MV-4-11 (cell line): ENCODE measurements at regions not wholly inside any gene's neighbourhood (a gene's known extent, or its start where the extent isn't known, plus 50 kb on each side); places are given as distances from the start of the nearest gene placed in this dataset.
A peak's percentile ranks its signal among the peaks of the same experiment; 100 is the strongest.
"Not testable (repeated sequence)": the region's sequence is repeated elsewhere in the genome, so short reads cannot be mapped to it uniquely, and the experiment has no call there.

Experiments used
- DNase-seq: peaks from one replicate; lab custom pipeline; 2025; lab: John Stamatoyannopoulos, UW

DNA sequence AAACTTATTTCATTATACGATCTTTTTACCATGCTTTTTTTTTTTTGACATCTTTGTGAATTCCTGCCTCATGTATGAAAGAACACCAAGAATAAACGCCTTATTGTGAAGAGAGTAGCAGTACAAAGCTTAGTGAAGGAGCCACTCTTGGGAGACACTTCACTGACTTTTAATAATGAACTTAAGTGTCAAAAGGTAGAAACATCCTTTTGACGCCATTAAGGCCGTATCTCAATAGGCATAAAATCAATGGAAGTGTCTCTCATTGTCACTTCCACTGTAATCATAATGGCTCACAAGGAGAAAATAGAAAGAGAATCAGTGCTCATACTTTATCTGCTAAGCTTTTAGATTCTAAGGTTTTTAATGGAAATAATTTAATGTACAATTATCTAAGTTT, 657.8 kb downstream of the DIPK2A start:
- DNase-seq = no peak

DNA sequence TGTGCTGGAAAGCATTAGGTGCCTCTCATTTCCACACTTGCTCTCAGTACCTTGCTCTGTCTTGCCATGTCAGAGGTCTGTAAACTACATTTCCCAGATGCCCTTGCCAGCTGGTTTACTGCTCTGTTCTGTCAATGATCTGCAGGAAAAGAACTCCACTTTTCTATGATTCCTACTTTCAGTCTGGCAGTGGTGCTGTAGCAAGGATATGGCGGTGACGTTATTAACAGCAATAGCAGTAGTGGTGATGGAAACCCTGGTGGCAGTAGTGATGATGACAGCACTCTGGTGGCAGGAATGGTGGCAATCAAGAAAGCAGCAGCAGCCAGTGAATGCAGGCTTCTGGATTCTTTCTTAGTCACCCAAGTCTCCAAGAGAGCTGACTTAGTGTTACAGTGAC, 665.2 kb downstream of the DIPK2A start:
- no peak for DNase-seq

DNA sequence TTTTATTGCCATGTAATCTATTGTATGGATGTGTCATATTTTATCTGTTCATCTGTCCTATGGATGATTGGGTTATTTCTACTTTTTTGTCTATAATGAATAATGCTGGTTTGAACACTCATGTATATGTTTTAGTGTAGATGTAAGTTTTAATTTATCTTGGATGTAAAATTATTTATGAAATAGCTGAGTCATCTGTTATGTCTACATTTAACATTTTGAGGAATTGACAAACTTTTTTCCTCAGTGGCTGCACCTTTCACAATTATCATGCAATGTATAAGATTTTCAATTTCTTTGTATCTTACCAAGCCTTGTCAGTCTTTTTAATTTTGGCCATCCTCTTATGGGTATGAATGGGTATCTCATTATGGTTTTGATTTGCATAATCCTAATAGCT, 666.4 kb downstream of the DIPK2A start:
- no peak for DNase-seq

DNA sequence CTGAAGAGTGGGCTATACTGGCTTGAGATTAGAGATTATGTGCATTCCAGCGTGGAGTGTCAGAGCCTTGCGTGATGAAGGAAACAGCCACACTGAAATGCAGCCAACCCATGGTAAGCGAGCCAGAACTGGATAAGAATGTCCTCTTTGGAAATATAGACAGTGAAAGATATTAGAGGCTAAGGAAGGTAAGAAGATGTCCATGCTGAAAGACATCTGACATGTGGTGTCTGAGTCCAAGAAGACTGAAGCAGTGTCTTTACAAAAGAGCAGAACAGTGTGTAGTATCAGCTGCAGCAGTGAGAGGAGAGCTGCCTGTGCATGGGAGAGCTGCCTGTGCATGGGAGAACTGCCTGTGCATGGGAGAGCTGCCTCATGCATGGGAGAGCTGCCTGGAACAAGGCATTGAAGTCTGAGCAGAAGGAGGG, 672.2 kb downstream of the DIPK2A start:
- no peak for DNase-seq

DNA sequence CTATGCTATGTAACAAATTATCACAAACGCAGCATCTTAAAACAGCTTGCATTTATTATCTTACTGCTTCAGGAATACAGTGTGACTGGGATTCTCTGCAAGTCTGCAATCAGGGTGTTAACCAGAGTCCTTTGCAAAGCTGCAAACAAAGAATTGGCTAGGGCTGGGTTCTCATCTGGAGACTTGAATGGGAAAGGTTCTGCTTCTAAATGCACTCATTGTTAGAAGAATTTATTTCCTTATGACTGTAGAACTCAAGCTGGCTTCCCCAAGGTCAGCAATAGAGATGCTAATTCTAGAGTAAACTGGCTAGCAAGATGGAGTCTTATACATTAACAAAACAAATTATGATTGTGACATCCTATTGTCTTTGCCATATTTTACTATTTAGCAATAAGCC, 673.7 kb downstream of the DIPK2A start:
- DNase-seq = no peak

DNA sequence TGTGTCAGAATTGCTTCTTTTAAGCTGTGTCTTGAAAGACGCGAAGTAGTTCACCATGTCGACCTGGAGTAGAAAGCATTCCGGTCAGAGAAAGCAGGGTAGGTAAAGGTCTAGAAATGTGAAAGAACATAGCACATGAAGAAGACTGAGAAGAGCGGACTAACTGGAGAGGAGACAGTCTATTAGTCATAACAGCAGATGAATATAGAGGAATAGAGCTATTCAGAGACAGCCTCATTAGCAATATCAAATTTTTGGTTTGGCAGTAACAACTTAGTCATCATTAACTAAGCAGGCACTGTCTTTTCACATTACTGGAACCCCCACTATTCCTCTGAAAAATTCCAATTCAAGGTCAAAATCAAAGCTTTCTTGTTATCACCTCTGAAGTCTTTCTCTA, 678.8 kb downstream of the DIPK2A start:
- no peak for DNase-seq

DNA sequence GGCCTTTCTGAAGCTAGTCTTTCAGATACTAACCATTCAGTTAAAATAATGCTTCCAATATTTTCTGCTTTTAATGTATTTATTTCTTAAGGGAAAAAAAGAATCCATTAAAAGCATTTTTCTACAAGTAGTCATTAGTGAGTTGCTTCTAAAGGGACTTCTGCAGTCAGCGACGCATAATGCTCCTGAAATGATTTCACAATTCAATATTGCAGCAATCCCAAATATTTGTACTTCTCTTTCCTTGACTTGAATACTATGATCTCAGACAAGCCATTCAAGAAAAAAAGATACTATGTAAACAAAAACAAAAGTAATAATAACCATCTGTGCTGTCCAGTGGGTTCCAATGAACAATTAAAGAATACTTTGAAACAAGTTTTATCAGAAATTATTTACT, 681.0 kb downstream of the DIPK2A start:
- DNase-seq = peak; percentile 56

DNA sequence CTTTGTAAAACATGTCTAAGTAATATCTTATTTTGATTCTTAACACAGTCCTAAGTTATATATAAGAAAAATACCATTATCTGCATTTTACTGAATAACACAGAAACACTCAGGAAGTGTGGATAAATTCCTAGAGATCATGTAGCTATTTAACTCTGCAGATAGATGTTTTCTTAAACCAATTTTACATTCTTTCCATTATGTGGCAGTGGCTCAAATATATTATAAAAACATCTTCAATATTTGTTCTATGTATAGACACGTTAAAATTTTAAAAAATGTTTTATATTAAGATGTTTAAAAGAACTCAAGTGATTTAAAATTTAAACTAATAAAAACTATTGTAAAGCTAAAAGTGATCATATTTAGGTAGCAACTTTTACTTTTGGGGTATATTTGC, 683.8 kb downstream of the DIPK2A start:
- DNase-seq = no peak

DNA sequence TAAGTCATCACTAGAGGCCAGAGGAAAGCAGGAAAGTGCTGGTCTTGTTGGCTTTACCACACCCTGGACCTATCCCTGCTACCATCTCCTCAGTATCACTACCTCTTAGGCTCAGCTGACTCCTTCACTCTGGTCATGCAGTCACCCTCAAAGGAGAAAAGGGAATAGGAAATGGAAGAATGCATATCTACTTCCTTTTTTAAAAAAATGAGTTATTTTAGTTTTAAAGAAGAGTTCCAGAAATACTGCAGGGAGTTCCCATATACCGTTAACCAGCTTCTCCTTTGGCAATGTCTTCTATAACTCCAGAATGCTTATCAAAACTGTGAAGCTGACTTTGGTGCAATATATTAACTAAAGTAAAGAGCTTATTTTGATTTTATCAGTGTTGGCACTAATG, 688.6 kb downstream of the DIPK2A start:
- DNase-seq = peak; percentile 94

DNA sequence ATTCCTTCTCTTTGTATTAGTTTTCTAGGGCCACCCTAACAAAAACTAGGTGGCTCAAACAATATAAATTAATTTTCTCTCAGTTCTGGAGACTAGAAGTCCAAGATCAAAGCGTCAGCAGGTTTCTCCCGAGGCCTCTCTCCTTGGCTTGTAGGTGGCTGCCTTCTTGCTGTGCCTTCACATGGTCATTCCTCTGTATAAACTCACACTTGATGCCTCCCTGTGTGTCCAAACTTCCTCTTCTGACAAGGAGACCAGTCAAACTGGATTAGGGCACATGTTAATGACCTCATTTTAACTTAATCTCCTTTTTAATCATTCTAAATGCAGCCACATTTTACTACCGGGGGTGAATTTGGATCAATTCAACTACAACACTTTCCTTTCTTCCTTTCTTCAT, 691.1 kb downstream of the DIPK2A start:
- DNase-seq = peak; percentile 71

DNA sequence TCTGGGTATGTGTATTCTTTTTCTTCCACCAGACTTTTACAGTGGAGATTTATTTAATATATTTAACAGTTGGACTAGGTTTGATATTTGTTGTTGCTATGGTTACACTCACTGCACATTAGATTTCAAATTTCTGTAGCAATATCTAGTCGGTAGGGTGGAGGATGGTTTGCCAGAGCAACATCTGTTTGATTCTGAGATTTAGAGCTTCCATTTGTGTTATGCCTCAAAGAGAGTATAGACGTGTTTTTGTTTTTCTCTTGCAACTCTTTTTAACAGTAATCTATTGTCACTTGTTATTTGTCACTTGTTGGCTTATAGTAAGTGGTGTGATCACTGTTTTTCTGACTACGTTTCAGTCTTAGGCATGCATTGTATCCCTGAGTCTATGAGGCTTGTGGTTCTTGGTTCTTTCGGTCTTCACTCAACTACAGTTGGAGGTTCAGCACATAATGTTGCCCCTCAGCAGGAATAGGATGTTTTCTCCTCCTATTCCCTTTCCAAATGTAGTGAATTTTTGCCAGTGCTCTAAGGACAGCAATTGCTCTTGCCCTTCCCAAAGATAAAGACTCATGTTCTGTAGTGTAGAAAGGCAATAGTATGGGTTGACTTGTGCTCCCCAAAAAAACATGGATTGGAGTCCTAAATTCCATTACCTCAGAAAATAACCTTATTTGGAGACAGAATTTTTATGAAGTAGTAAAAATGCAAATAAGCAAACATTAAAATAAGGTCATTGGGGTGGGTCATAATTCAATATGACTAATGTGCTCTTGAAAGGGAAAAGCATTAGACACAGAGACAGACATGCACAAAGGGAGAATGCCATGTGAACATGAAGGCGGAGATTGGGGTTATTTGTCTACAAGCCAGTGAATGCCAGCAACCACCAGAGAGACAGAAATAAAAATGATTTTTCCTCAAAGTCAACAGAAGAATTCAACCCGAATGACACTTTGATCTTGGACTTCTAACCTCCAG, 692.1 kb downstream of the DIPK2A start:
- no peak for DNase-seq

DNA sequence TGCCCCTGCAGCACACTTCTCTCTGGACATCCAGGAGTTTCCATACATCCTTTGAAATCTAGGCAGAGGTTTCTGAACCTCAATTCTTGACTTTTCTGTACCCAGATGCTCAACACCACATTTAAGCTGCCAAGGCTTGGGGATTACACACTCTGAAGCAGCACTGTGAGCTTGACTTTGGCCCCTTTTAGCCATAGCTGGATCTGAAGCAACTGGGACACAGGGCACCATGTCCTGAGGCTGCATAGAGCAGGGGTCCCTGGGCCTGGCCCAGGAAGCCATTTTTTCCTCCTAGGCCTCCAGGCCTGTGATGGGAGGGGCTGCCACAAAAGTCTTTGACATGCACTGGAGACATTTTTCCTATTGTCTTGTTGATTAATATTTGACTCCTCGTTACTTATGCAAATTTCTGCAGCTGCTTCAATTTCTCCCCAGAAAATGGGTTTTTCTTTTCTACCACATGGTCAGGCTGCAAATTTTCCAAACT, 694.0 kb downstream of the DIPK2A start:
- DNase-seq = no peak

DNA sequence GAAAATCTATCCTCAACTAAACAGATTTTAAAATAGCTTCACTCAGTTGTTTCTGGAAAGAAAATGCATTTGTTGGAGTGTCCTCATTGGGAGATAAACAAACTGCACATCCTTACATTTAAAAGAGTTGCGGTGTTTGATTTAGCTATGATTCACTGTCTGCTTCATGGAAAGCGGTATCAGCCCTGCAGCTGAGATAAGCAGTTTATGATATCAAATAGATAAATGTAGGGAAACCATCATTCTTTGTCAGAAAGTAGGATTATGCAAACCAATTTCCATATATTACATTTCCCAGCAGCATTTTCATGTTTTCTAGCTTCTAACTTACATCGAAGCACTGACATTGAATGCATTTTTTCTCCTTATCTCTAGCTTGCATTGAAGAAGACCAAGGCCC, 698.9 kb downstream of the DIPK2A start:
- DNase-seq = no peak

DNA sequence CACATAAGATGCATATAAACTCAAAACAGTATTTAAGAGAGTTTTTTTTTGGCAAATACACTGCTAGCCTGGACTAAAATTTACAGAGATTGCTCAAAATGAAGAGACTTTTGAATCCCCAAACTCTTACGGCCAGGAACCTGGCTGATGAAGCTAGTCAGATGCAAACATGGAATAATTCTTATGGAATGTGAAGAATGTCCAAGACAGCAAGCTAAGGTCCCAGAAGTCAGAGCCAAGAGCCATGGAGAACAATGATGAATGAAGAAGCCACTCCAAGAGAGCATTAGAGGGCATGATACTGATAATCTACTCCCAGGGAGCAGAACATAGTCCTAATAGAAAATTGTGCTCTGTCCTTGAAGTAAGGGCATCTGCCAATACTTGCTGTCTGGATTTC, 705.5 kb downstream of the DIPK2A start:
- no peak for DNase-seq

DNA sequence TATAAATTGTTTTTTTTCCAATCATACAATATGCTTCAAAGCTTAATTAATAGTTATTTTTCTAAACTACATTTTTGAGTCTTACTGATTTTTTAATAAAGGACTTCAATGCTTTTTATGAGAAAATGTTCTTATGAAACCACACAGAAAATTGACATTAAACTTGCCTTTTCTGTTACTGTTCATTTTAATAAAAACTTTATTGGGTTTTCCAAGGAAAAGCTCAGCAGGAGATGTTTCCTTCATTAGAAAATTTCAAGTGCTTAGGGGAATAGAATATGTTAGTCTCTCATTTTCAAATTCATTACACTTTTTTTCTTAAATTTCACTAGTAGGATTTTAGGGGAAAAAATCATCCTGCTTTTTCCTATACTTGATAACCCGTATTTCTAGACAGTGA, 711.4 kb downstream of the DIPK2A start:
- DNase-seq = no peak

DNA sequence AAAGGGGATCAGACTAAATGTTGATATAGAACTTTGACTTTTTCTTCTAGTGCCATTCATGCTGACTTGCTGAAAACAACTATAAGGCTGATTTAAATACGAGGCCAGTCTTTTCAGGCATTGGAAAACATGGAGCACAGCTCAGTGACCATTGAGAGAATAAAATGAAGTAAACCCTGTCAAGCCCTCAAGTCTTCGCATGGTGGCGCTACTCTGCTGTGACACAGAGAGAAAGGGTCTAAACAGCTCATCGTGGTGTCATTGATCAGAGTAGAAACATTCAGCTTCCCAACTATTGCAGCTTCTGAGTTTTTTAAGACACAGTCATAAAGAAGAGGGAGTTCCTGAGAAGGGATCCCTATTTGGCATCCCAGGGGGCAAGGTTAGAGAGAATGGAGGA, 716.2 kb downstream of the DIPK2A start:
- DNase-seq = no peak

DNA sequence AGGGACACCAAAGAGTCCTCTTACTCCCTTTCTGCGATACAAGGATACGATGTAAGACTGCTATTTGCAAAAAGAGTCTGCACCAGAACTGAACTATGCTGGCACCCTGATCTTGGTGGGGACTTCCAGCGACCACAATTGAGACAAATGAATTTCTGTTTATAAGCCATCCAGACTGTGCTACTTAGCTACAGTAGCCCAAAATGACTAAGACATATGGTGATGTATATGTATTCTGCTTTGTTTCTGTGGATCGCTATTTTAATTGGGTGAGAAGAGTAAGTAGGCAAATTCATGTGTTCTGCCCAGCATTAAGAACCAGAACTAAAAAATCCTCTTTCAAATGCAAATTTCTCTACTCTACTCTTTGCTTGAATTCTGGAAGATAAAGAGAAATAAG, 720.9 kb downstream of the DIPK2A start:
- DNase-seq = no peak

DNA sequence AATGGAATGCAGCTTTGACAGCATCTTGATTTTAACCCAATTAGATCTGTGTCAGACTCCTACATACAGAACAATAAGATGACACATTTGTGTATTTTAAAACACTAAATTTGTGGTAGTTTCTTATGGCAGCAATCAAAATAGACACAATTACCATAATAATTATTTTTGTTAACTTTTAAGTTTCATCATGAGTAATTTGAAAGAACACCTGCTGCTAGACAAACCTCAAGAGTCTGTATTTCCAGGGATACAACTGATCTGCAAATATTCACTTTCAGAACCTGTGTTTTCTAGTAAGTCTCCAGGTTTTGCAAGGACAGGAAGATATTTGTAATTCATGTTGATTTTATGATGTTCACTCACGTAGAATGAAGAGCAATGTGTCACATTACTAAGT, 736.8 kb downstream of the DIPK2A start:
- DNase-seq = no peak

DNA sequence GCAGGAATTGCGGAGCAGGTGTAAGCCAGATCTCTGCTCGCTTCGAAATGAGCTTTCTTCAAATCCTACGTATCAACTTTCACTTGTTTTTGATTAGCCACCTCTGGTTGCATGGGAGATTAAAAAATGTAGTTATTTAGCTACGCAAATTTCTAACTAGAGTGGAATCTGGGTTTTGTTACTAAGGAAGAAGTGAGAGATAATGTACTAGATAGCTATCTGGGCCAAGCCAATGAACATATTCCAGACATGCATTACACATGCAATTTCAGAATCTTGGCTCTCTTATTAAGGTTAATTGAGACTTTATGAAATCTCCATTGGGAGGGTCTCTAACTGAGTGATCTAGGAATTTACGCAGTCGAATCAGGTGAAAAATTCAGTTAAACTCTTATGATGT, 765.7 kb downstream of the DIPK2A start:
- DNase-seq = no peak

DNA sequence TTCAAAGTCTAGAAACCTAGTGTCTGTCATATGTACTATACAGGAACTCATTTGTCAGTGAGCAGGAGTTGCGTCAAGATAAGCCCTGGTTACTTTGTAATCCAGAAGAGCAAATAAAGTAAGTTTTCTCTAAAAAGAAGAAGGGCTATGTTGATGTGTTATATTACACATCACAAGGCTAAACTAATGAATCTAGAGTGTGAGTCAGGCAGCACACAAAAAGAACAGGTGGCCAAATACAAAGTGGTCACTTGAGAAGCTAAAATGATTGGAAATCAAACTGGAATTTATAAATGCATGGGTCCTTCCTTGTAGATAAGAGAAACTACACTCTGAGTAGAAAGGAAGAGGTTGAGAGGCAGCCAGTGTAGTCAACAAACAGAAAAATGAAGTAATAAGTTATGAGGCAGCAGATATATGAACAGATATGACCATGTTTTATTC, 771.6 kb downstream of the DIPK2A start:
- DNase-seq = no peak

DNA sequence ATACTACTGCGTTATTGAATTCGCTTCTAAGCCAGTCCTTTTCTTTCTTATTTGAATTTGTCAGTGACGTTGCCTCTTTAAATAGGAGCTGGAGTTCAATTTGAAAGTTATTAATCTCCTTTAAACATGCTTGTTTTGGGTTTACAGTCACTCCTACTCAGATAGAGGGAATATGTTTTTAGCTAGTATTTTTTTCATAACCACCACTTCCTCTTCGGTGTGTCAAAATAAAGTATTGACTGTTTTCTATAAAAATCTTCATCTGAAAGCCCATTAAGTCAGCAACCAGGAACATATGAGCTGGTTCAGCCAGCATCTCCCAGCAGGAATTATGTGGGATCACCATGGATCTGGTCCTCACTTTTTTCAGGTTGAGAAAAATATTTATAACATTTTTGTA, 772.9 kb downstream of the DIPK2A start:
- DNase-seq = peak; percentile 7

DNA sequence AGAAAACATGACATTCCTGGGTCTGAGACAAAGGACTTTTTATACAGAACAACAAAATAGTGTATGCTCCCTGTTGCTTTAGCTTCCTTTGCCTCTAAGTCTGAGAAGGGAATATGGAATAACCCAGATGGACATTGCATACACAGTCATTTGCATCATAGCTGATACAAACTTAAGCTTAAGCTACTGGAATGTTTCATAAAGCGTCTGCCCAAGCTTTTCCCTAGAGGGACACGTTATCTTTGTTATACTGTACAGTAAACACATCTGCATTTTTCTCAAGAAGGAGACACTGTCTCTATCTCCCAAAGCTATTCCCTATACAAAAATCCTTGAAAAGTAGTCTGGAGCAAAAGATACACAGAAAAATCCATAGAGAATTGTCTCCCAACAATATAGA, 775.0 kb downstream of the DIPK2A start:
- no peak for DNase-seq

DNA sequence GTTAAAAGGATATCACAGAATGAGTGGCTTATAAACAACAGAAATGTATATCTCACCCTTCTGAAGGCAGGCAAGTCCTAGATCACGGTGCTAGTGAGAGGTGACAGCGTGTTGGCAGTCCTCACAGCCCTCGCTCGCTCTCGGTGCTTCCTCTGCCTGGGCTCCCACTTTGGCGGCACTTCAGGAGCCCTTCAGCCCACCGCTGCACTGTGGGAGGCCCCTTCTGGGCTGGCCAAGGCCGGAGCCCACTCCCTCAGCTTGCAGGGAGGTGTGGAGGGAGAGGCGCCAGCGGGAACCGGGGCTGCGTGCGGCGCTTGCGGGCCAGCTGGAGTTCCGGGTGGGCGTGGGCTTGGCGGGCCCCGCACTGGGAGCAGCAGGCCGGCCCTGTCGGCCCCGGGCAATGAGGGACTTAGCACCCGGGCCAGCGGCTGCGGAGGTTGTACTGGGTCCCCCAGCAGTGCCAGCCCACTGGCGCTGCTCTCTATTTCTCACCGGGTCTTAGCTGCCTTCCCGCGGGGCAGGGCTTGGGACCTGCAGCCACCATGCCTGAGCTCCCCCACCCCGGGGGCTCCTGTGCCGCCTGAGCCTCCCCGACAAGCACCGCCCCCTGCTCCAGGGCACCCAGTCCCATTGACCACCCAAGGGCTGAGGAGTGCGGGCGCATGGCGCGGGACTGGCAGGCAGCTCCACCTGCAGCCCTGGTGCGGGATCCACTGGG, 778.1 kb downstream of the DIPK2A start:
- DNase-seq = not testable (repeated sequence)
